Right lung (tissue), 2 donors: ENCODE measurements at regions not wholly inside any gene's neighbourhood (a gene's known extent, or its start where the extent isn't known, plus 50 kb on each side); places are given as distances from the start of the nearest gene placed in this dataset.
A peak's percentile ranks its signal among the peaks of the same experiment; 100 is the strongest.
"Not testable (repeated sequence)": the region's sequence is repeated elsewhere in the genome, so short reads cannot be mapped to it uniquely, and the experiment has no call there.

Experiments used
- DNase-seq, 2 donors: peaks; one replicate each; pipeline ENCODE4 v3.0.0-alpha.2; 2013

DNA sequence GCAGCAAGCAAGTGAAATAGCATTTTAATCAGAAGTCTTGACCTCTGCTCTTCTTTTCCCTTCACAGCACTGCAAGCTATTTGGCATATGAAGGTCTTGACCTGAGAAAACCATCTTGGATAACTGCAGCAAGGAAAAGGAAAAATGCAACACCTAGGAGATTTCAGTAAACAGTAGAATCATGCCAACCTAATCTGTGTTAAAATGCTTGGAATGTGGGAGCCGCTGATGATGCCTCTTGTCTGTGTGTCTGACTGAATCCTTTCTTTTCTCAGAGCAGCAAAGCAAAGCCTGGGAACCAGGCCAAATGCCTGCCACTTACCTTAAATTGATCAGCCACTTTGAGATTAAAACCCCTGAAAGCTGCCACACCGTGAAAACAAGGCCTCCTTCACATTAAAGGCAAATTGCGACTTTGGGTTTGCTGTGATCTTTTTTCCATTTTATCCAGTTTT, 80.4 kb upstream of the CDK6 start:
- DNase-seq, result peak in 1 of 2 donors; percentile 39

DNA sequence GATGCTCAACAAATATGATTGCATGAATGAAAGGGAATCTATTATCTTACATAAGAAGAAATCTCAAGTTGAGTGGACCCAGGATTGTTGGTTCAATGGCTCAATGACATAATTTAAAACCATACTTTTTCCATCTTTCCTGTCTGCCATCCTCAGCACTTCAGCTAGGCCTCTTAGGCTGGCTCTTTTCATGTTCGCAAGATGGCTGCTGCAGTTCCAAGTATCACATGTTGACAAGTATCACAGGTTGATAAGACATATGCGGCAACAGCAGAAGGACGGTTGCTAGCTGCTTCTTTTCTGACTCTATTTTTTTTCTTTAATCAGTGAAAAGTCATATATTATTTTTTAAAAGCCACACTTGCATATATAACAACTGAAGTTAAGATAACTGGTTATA, 79.0 kb upstream of the CDK6 start:
- DNase-seq, result no peak

DNA sequence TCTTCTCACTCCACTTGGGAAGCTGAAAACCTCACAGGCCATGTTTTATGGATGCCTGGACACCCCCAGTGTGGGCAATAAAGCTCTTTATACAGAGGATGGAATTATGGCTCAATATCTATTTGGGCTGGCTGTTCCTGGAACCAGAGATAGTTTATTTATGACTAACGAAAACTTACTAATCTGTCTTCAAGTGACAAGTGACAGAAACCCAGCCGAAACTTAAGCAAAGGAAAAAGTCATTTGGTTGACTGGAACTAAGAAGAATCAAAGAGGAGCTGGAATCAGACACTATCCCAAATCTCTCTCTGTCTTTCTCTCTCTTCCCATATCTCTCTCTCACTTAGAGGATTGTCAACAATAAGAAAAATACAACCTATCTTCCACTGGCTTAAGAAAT, 78.3 kb upstream of the CDK6 start:
- DNase-seq, result no peak

DNA sequence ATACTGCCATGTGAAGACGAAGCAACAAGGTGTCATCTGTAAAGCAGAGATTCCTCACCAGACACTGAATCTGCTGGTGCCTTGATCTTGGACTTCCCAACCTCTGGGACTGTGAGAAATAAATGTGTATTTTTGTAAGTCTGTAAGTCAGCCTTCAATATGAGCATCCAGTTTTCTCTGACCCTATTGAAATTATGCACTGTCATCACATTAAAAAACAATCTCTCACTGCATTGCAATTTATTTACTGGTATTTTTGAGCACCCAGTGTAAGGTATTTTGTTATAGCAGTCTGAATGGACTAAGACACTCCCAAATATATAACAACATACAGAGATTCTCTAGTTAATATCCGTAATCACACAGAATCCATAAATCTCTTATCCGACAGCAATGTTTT, 77.5 kb upstream of the CDK6 start:
- DNase-seq, result no peak

DNA sequence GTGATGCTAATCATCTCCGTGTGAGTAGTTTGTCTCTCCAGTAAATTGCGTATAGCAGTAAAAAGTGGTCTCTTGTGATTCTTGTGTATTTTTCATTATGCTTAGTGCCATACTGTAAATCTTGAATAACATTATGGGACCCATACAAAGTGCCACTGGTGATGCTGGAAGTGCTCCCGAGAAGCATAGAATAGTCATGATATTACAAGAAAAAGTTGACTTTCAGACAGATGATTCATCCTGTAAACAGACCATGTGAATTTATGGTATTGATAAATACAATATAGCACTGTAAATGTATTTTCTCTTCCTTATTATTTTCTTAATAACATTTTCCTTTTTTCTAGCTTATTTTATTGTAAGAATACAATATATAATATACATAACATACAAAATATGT, 74.6 kb upstream of the CDK6 start:
- no peak for DNase-seq

DNA sequence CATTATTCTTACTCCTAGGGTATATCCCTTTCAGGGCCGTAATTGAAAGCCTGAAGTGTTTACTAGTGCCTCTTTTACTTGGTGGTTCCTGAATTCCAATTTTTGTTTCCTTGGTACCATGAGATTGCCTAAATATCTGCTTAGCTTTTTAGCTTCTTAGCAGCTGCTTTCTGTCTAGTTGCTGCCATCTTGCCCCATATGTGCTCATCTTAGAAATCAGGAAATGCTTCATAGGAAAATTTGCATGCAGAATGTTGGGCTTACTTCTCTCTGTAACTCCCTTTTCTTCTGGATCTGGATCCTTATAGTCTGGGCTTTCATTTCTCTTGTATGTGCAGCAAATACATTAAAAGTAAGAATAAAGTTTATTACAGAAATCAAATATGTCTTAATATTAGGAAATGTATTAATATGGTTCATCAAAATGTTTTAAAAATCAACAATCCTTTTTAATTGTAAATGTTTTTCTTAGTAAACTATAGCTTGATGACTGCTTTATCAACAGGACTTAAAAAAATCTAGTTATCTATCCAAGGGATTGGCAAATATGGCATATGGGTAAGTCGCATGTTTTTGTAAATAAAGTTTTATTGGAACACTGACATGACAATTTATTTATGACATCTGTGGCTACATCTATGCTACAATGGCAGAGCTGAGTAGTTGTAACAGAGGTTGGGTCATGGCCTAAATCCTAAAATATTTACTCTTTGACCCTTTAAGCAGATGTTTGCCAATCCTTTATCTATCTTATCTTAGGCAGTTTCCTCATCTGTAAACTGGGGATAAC, 73.5 kb upstream of the CDK6 start:
- DNase-seq, result no peak

DNA sequence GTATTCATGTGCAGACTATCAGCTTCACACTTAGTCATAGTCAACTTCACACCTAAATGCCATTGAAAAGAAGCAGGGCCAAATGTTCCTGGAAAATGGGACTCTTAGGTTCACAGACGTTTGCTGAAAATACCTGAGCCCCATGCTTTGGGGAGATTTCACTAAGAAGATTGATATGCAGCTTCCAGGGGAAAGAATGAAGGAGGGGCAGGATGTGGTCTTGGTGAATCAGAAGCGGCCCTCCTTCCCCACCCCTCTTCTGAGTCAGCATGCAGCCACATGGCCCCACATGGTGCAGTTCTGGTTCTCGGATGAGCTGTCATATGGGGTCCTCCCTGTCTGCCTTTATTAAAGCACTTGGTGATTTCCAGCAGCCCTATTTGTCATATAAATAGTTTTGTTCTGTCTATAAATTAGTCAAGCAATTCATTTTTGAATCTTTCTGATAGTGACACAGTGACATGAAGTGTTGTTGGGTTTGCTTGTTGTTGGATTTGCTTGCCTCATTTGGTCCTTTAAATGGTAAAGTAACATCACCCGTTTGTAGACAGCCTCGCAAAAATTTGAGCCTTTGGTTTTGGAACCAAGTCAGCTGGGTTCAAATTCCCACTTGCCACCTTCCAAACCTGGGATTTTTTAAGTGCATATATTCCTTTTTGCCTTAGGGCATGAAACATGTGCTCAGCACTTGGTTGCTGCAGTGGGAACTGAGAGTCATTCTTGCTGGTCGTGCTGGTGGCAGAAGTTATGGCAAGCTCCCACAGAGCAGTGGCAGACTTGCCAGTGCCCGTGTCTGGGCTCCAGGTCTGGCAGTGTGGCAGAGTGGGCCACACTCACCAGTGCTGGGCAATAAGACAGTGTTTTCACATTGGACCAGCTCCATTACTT, 68.1 kb upstream of the CDK6 start:
- no peak for DNase-seq

DNA sequence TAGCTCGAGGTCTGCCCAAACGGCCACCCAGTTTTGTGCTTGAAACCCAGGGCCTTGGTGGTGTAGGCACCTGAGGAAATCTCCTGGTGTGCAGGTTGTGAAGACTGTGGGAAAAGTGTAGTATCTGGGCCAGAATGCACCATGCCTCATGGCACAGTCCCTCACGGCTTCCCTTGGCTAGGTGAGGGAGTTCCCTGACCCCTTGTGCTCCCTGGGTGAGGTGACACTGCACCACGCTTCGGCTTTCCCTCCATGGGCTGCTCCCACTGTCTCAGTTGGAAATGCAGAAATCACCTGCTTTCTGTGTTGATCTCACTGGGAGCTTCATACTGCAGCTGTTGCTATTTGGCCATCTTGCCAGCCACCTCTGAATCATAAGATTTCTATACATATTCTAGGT, 62.4 kb upstream of the CDK6 start:
- DNase-seq, result no peak

DNA sequence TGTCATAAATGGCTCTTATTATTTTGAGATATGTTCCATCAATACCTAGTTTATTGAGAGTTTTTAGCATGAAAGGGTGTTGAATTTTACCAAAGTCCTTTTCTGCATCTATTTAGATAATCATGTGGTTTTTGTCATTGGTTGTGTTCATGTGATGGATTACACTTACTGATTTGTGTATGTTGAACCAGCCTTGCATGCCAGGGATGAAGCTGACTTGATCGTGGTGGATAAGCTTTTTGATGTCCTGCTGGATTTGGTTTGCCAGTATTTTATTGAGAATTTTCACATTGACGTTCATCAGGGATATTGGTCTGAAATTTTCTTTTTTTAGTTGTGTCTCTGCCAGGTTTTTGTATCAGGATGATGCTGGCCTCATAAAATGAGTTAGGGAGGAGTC, 58.5 kb upstream of the CDK6 start:
- DNase-seq, result not testable (repeated sequence)

DNA sequence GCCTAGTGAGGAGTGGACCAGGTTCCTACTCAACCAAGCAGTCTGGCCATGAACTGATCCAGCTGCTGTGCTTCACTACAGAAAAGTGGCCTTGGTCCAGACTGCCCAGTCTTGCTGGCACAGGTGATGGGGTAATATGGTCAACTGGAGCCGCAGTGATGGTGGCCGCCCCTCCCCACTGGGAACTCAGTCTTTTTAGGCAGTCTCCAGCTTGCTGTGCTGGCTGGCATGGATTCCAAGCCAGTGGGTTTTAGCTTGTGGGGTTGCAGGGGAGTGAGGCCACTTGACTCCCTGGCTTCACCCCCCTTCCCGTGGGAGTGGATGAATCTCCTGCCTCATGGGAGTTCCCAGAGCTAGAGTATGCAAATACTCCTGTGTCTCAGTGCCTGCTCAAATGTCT, 52.7 kb upstream of the CDK6 start:
- no peak for DNase-seq
